HG03039 (cell line): ENCODE measurements at regions not wholly inside any gene's neighbourhood (a gene's known extent, or its start where the extent isn't known, plus 50 kb on each side); places are given as distances from the start of the nearest gene placed in this dataset.
"Not testable (repeated sequence)": the region's sequence is repeated elsewhere in the genome, so short reads cannot be mapped to it uniquely, and the experiment has no call there.

Experiments
- ATAC-seq: cut with Tn5 transposase; IDR thresholded peaks from one replicate; pipeline ENCODE4 v1.9.1; 2021; ENCODE audit warnings: mild to moderate bottlenecking, moderate library complexity; ENCODE audit not compliant: unreplicated experiment

DNA sequence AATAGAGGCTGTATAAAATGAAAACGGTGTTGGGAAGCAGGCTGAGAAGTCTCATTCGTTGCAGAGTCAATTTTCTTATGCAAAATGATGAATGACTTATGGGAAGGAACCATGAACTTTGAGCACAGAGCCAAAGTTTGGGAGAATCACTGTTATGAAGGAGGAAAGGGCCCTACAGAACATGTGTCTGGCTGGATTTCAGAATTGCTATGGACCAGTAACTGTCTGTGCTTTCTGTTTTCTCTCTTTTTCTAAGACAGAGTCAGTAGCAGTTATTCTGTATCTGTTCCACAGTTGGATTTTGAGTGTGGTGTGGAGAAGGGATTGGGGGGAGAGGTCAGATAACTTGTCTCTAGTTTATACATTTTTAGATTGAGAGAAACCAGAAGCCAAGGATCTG is 265.0 kb upstream of the HS3ST1 start:
- ATAC-seq, result no peak

GRCh38 chr4:11691236-11691635 is 262.5 kb upstream of the HS3ST1 start:
- no peak for ATAC-seq

- no peak for ATAC-seq
These were observed 259.0 kb upstream of the HS3ST1 start for GRCh38 chr4:11687727-11688126.

DNA sequence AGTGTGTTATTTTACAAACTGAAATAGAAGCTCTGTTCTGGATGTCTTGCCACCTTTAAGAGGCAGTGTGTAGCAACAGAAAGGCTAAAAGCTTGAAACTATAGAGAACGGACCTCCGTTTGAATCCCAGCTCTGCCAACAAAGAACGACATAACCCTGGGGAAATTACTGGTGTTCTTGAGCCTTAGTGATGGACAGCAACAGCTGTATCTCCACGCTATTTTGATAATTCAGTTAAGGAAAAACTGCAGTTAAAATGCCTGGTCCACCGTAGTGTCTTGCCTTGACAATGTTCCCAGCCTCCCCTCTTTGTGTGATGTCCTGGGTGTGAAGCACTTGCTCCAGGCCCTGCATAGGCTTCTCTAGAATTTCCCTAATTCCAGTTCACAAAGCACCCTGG is 256.8 kb upstream of the HS3ST1 start:
- ATAC-seq, result no peak

GRCh38 chr4:11675051-11675800 is 246.5 kb upstream of the HS3ST1 start:
- ATAC-seq, result no peak

GRCh38 chr4:11670304-11670703 is 241.6 kb upstream of the HS3ST1 start:
- no peak for ATAC-seq

DNA sequence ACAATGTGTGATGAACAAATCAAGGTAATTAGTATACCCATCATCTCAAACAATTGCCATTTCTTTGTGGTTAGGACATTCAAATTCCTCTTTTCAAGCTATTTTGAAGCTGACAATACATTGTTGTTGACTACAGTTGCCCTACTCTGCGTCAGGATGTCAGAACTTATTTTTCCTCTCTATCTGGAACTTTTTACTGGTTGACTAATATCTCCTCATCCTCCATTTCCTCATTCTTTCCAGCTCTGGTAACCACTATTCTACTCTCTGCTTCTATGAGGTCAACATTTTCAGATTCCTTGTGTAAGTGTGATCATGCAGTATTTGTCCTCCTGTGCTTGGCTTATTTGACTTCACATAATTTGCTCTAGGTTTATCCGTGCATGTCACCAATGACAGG is 240.5 kb upstream of the HS3ST1 start:
- no peak for ATAC-seq

DNA sequence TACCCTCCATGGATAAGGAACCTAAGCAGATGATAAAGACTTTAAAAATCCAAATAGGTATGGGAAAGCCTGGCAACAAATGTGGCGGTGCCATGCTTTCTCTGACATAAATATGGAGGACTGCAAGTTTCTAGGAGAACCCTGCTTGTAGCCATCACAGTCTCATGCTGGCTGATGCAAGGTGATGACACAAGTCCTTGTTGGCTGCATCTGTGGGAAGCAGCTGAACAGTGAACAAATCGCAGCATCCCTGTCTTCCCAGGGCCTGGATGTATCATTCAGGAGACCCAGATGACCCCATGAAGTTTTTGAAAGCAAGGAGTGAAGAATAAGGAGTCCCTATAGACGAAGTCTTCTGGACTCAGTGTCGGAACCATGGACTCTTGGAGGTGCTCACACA is 234.4 kb upstream of the HS3ST1 start:
- no peak for ATAC-seq

DNA sequence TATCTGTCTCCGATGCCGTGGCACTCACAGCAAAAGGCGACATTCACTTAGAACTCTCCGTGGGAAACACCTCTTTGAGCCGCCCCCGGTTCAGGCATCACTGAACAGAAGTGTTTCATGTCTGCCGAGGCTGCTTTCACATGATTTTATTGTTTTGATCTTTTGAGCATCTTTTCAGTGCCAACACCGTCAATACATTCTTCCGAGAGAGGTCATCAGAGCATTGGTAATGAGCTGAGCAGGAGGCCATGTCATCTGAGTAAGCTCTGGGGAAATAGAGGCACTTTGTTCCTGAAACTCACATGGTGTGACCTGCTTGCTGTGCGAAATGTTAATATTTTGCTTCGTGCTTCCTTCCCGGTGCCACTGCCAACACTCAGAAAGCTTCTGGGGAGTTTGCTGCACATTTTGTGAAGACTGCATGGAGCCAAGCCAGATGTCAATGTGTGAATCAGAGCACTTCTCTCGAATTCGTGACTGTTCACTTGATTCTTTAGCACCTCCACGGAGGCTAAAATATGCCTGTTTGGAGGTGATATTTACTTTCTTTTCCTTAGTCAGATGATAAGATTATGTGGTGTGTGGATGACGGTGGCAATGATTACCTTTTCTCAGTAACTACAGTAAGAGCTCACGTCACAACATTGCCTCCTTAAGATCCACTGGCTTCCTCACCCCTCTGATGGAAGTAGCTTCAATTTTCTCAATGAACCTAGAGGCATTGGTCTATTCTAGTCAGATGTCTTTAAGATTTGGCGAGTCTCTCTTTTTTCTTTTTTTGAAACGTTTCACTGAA is 222.3 kb upstream of the HS3ST1 start:
- no peak for ATAC-seq

GRCh38 chr4:11647433-11647832 is 218.7 kb upstream of the HS3ST1 start:
- no peak for ATAC-seq

GRCh38 chr4:11643081-11643480 is 214.4 kb upstream of the HS3ST1 start:
- ATAC-seq, result not testable (repeated sequence)

GRCh38 chr4:11640584-11640983 is 211.9 kb upstream of the HS3ST1 start:
- ATAC-seq, result no peak

- ATAC-seq, result no peak
These were observed 207.9 kb upstream of the HS3ST1 start for GRCh38 chr4:11636551-11636950.

DNA sequence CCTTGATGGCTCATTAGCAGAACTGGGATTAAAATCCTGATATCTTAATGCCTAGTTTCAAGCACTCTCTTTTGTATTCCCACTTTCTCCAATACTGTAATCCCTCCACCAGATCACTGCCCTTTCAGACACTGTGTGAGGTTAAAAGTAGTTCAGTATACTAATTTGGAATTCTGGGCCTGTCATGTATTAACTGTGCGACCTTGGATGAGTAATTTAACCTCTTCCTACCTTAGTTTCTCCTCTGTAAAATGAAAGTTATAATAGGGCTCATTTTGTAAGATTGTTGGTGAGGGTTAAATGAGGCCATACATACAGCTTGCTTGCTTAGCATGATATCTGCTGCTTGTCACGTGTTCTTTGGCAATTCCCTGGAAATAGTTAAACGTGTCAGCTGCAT is 207.3 kb upstream of the HS3ST1 start:
- no peak for ATAC-seq

- no peak for ATAC-seq
These were observed 206.6 kb upstream of the HS3ST1 start for GRCh38 chr4:11635342-11635741.

DNA sequence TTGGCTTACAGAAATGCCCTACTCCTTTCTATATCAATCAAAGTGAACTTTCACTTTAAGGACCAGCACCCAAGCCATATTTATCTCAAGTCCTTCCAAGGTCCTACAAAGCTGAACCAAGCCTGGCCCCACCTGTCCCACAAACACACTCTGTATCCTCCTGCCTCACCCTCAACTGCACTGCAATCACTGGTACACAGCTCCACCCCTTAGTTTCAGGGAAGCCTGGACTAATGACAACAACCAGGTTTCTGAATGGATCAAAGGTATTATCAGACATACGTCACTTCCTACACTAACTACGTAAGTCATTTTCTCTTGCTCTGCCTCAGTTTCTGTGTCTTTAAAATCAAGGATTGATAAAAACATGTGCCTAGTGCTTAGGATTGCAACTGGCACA is 205.6 kb upstream of the HS3ST1 start:
- no peak for ATAC-seq

- no peak for ATAC-seq
These were observed 204.7 kb upstream of the HS3ST1 start for GRCh38 chr4:11633430-11633829.

GRCh38 chr4:11632483-11632882 is 203.8 kb upstream of the HS3ST1 start:
- ATAC-seq, result no peak

- no peak for ATAC-seq
These were observed 203.3 kb upstream of the HS3ST1 start for GRCh38 chr4:11632025-11632424.

- ATAC-seq, result no peak
These were observed 202.7 kb upstream of the HS3ST1 start for GRCh38 chr4:11631416-11631815.

- ATAC-seq, result no peak
These were observed 199.5 kb upstream of the HS3ST1 start for GRCh38 chr4:11628093-11628725.

DNA sequence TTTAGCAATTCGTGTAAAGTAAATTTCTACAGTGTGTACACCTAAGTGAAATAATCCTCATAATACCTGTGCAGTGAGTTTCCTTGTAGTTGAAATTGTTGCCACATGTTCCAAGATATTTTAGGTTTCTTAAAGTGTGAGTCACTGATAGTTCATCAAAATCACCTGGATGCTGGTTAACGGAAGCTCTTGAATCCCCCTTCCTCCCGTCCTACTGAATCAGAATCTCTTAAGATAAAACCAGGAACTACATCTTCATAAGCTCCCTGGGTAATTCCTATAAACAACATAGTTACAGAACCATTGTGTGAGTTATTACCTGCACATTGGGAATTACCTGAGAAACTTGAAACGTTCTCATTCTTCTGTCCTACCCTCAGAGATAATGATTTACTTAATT is 197.4 kb upstream of the HS3ST1 start:
- no peak for ATAC-seq
